GM23338 (cell line): ENCODE measurements at regions not wholly inside any gene's neighbourhood (a gene's known extent, or its start where the extent isn't known, plus 50 kb on each side); places are given as distances from the start of the nearest gene placed in this dataset.

Experiments used
- CREB1 ChIP-seq: fragments of 250-450 bp; sonication (Bioruptor Pico); IDR thresholded peaks from 2 replicates; pipeline ENCODE4 v1.5.0; 2020; ENCODE audit warnings: low read depth, mild to moderate bottlenecking, moderate library complexity
- CTCF ChIP-seq, 2 experiments: fragments of 200-600 bp in 1 of 2; sonication (generic) in 1 of 2; conservative IDR thresholded peaks; 2 replicates each; pipeline versions ENCODE4 v1.5.1 to v1.6.1; 2016 to 2017; ENCODE audit warnings: antibody characterized with exemption in 2 of 2, low read depth in 2 of 2, mild to moderate bottlenecking in 2 of 2, moderate library complexity in 1 of 2
- ETS1 ChIP-seq: IDR thresholded peaks from 2 replicates; pipeline ENCODE4 v1.6.1; 2016; ENCODE audit warnings: antibody characterized with exemption
- EZH2 ChIP-seq: fragments of 200-600 bp; sonication (generic); IDR thresholded peaks from one replicate; pipeline ENCODE4 v1.8.0; 2017; ENCODE audit warnings: antibody characterized with exemption, mild to moderate bottlenecking, low read depth; ENCODE audit not compliant: unreplicated experiment
- EZH2phosphoT487 ChIP-seq: fragments of 200-600 bp; sonication (generic); IDR thresholded peaks from one replicate; pipeline ENCODE4 v1.8.1; 2018; ENCODE audit warnings: antibody characterized with exemption; ENCODE audit not compliant: unreplicated experiment
- NANOG ChIP-seq: IDR thresholded peaks from 2 replicates; pipeline ENCODE4 v1.6.1; 2016; ENCODE audit warnings: antibody characterized with exemption, borderline replicate concordance
- POLR2AphosphoS5 ChIP-seq: IDR thresholded peaks from 2 replicates; pipeline ENCODE4 v1.6.1; 2016; ENCODE audit warnings: antibody characterized with exemption, low read depth
- REST ChIP-seq: IDR thresholded peaks from one replicate; pipeline ENCODE4 v1.6.1; 2018; ENCODE audit warnings: antibody characterized with exemption; ENCODE audit not compliant: unreplicated experiment

GRCh38 chr18:29225351-29225750, 1048.4 kb upstream of the CDH2 start:
- no peak for TF ChIP-seq CTCF (conservative IDR thresholded peaks at IDR 0.05; ENCODE audit: low read depth in 2 of 2)
- no peak for TF ChIP-seq EZH2phosphoT487
- TF ChIP-seq REST, result no peak
- TF ChIP-seq POLR2AphosphoS5, result no peak
- no peak for TF ChIP-seq EZH2
- no peak for TF ChIP-seq NANOG
- TF ChIP-seq ETS1, result no peak
- TF ChIP-seq CREB1, result no peak
